Activated CD4-positive, alpha-beta T cell treated with anti-CD3 and anti-CD28 coated beads, Interleukin-2, amount 50 U/mL, for 4 hours (primary cell): ENCODE measurements at regions not wholly inside any gene's neighbourhood (a gene's known extent, or its start where the extent isn't known, plus 50 kb on each side); places are given as distances from the start of the nearest gene placed in this dataset.
A peak's percentile ranks its signal among the peaks of the same experiment; 100 is the strongest.
"Not testable (repeated sequence)": the region's sequence is repeated elsewhere in the genome, so short reads cannot be mapped to it uniquely, and the experiment has no call there.

Experiments
- DNase-seq, 2 experiments: peaks; one replicate each; pipeline ENCODE4 v3.0.0-alpha.2; 2020

GRCh38 chr12:69030321-69030720 lies 97.3 kb upstream of the CPM start:
- DNase-seq = no peak

- DNase-seq = no peak
Measured at GRCh38 chr12:69036533-69036932, 103.6 kb upstream of the CPM start.

- DNase-seq = no peak
Measured at GRCh38 chr12:69036999-69037398, 104.0 kb upstream of the CPM start.

- no peak for DNase-seq
Measured at GRCh38 chr12:69039911-69040310, 106.9 kb upstream of the CPM start.

GRCh38 chr12:69042557-69042956 lies 109.6 kb upstream of the CPM start:
- no peak for DNase-seq

- DNase-seq = no peak
Measured at GRCh38 chr12:69042970-69043369, 110.0 kb upstream of the CPM start.

- no peak for DNase-seq
Measured at GRCh38 chr12:69044887-69045286, 111.9 kb upstream of the CPM start.

GRCh38 chr12:69045430-69045829 lies 112.5 kb upstream of the CPM start:
- no peak for DNase-seq

- DNase-seq = no peak
Measured at GRCh38 chr12:69046363-69046762, 113.4 kb upstream of the CPM start.

GRCh38 chr12:69046920-69047319 lies 113.9 kb upstream of the CPM start:
- no peak for DNase-seq

- no peak for DNase-seq
Measured at GRCh38 chr12:69047990-69048389, 115.0 kb upstream of the CPM start.

- not testable (repeated sequence) for DNase-seq
Measured at GRCh38 chr12:69049855-69050254, 116.9 kb upstream of the CPM start.

GRCh38 chr12:69052613-69053408 lies 119.8 kb upstream of the CPM start:
- DNase-seq = peak; percentile 7 to 23

GRCh38 chr12:69054343-69055056 lies 121.5 kb upstream of the CPM start:
- DNase-seq = no peak

GRCh38 chr12:69055280-69055679 lies 122.3 kb upstream of the CPM start:
- no peak for DNase-seq

- no peak for DNase-seq
Measured at GRCh38 chr12:69055706-69056105, 122.7 kb upstream of the CPM start.

- DNase-seq = no peak
Measured at GRCh38 chr12:69056743-69057515, 124.0 kb upstream of the CPM start.

- DNase-seq = no peak
Measured at GRCh38 chr12:69057742-69058141, 124.8 kb upstream of the CPM start.

GRCh38 chr12:69059465-69060457 lies 126.8 kb upstream of the CPM start:
- no peak for DNase-seq

- no peak for DNase-seq
Measured at GRCh38 chr12:69061574-69061973, 128.6 kb upstream of the CPM start.

GRCh38 chr12:69062621-69063237 lies 129.8 kb upstream of the CPM start:
- no peak for DNase-seq
